H1 (cell line): ENCODE measurements at regions not wholly inside any gene's neighbourhood (a gene's known extent, or its start where the extent isn't known, plus 50 kb on each side); places are given as distances from the start of the nearest gene placed in this dataset.

Experiments used
- CTCF ChIA-PET: fragments of 300-600 bp; sonication (Branson Sonifier 250); formaldehyde crosslinking; loops from one replicate; lab custom pipeline; 2021; ENCODE audit not compliant: partially characterized antibody; lab: Charles Lee
- POLR2A ChIA-PET: fragments of 300-600 bp; sonication (Branson Sonifier 250); formaldehyde crosslinking; loops from one replicate; lab custom pipeline; 2021; ENCODE audit warnings: inconsistent platforms; ENCODE audit not compliant: partially characterized antibody; lab: Charles Lee
- DNase-seq, 2 experiments: peaks; one replicate each; pipeline versions ENCODE4 v3.0.0 to v3.0.0-alpha.2; 2010 to 2022; ENCODE audit warnings: low spot score in 2 of 2, low read depth in 1 of 2, mixed read lengths in 1 of 2
- FAIRE-seq: peaks from 2 replicates; lab custom pipeline; 2011; peaks lifted over from hg19 to GRCh38; lab: Jason Lieb, UNC
- H2AFZ ChIP-seq: 2 replicates; pipeline ENCODE4 v1.8.1; 2012; ENCODE audit warnings: low read length, inconsistent platforms
- H2AK5ac ChIP-seq: 2 replicates; pipeline ENCODE4 v1.6.1; 2013; ENCODE audit warnings: low read depth, low read length
- H2BK120ac ChIP-seq: replicated peaks from 2 replicates; pipeline ENCODE3; 2013; ENCODE audit warnings: low read depth, low read length, inconsistent platforms
- H2BK12ac ChIP-seq: 2 replicates; pipeline ENCODE4 v1.6.1; 2013; ENCODE audit warnings: low read depth, low read length
- H2BK15ac ChIP-seq: 2 replicates; pipeline ENCODE4 v1.6.1; 2013; ENCODE audit warnings: low read length
- H2BK20ac ChIP-seq: 2 replicates; pipeline ENCODE4 v1.6.1; 2013; ENCODE audit warnings: low read length
- H2BK5ac ChIP-seq: 2 replicates; pipeline ENCODE4 v1.6.1; 2013; ENCODE audit warnings: low read depth, low read length
- H3K14ac ChIP-seq: 2 replicates; pipeline ENCODE4 v1.6.1; 2013; ENCODE audit warnings: inconsistent platforms; ENCODE audit not compliant: insufficient read length
- H3K18ac ChIP-seq: 2 replicates; pipeline ENCODE4 v1.6.1; 2013; ENCODE audit warnings: low read length; ENCODE audit errors: extremely low read depth
- H3K23ac ChIP-seq: 2 replicates; pipeline ENCODE4 v1.6.1; 2013; ENCODE audit warnings: inconsistent platforms; ENCODE audit not compliant: insufficient read length
- H3K23me2 ChIP-seq: 2 replicates; pipeline ENCODE4 v1.6.1; 2013; ENCODE audit warnings: low read depth, low read length
- H3K27ac ChIP-seq: 2 replicates; pipeline ENCODE4 v1.6.1; 2011; ENCODE audit warnings: low read depth, low read length, inconsistent platforms
- H3K27me3 ChIP-seq, 4 experiments: replicated peaks in 1 of 4; 1 replicate in 1 of 4; 2 replicates in 3 of 4; pipeline versions ENCODE4 v1.6.1 to v1.8.1; 2011 to 2013; ENCODE audit warnings: low read length in 3 of 4, mild to moderate bottlenecking in 3 of 4, inconsistent platforms in 2 of 4, mixed read lengths in 2 of 4, moderate library complexity in 1 of 4; ENCODE audit not compliant: control insufficient read depth in 3 of 4, insufficient read depth in 3 of 4; ENCODE audit errors: extremely low read depth in 1 of 4
- H3K36me3 ChIP-seq, 4 experiments: 2 replicates each; pipeline versions ENCODE4 v1.6.1 to v1.8.1; 2011 to 2013; ENCODE audit warnings: mild to moderate bottlenecking in 4 of 4, low read length in 3 of 4, moderate library complexity in 2 of 4, control low read depth in 1 of 4, inconsistent platforms in 1 of 4; ENCODE audit not compliant: insufficient read depth in 4 of 4, control insufficient read depth in 2 of 4
- H3K4ac ChIP-seq: replicated peaks from 2 replicates; pipeline ENCODE3; 2013; ENCODE audit warnings: low read length, low read depth, mixed read lengths, inconsistent platforms; ENCODE audit not compliant: insufficient read length
- H3K4me1 ChIP-seq, 4 experiments: replicated peaks in 1 of 4; 1 replicate in 1 of 4; 2 replicates in 3 of 4; pipeline versions ENCODE4 v1.6.1 to v1.8.1; 2011 to 2013; ENCODE audit warnings: low read length in 3 of 4, inconsistent platforms in 2 of 4, mixed read lengths in 1 of 4; ENCODE audit not compliant: insufficient read depth in 4 of 4, control insufficient read depth in 3 of 4
- H3K4me2 ChIP-seq, 2 experiments: 2 replicates each; pipeline versions ENCODE4 v1.6.1 to v1.8.1; 2011 to 2013; ENCODE audit warnings: low read depth in 2 of 2, low read length in 2 of 2, control low read depth in 1 of 2, inconsistent platforms in 1 of 2, mild to moderate bottlenecking in 1 of 2; ENCODE audit not compliant: insufficient read depth in 1 of 2
- H3K4me3 ChIP-seq, 4 experiments: fragments of 200-600, 300-600 bp in 1 of 4; sonication (generic), shearing (Covaris generic), sonication (Bioruptor Twin) in 1 of 4; 2 replicates each; pipeline versions ENCODE4 v1.5.1 to v1.8.1; 2011 to 2016; ENCODE audit warnings: low read length in 4 of 4, low read depth in 3 of 4, control low read depth in 2 of 4, inconsistent platforms in 2 of 4, mild to moderate bottlenecking in 2 of 4, mixed read lengths in 1 of 4, moderate library complexity in 1 of 4; ENCODE audit not compliant: insufficient read depth in 2 of 4; ENCODE audit errors: extremely low read depth in 1 of 4
- H3K56ac ChIP-seq: replicated peaks from 2 replicates; pipeline ENCODE3; 2013; ENCODE audit warnings: low read depth, mild to moderate bottlenecking, mixed read lengths, low read length, inconsistent platforms; ENCODE audit not compliant: insufficient read length
- H3K79me1 ChIP-seq: 2 replicates; pipeline ENCODE4 v1.6.1; 2013; ENCODE audit warnings: low read depth, low read length, control low read depth
- H3K79me2 ChIP-seq, 2 experiments: 2 replicates each; pipeline versions ENCODE4 v1.6.1 to v1.8.1; 2012 to 2013; ENCODE audit warnings: low read length in 2 of 2, mild to moderate bottlenecking in 2 of 2, inconsistent platforms in 1 of 2; ENCODE audit not compliant: insufficient read depth in 2 of 2, control insufficient read depth in 1 of 2
- H3K9ac ChIP-seq, 4 experiments: replicated peaks in 1 of 4; 1 replicate in 1 of 4; 2 replicates in 3 of 4; pipeline versions ENCODE4 v1.6.1 to v1.8.1; 2011 to 2013; ENCODE audit warnings: low read depth in 3 of 4, low read length in 3 of 4, control low read depth in 2 of 4, mild to moderate bottlenecking in 2 of 4, moderate library complexity in 2 of 4, inconsistent platforms in 1 of 4; ENCODE audit errors: extremely low read depth in 1 of 4
- H3K9me3 ChIP-seq, 2 experiments: 2 replicates each; pipeline versions ENCODE4 v1.6.1 to v1.8.1; 2012 to 2013; ENCODE audit warnings: mild to moderate bottlenecking in 2 of 2, moderate library complexity in 2 of 2, control low read depth in 1 of 2, inconsistent platforms in 1 of 2, low read depth in 1 of 2, low read length in 1 of 2, mixed read lengths in 1 of 2; ENCODE audit not compliant: insufficient read depth in 2 of 2
- H4K20me1 ChIP-seq, 2 experiments: replicated peaks in 1 of 2; 2 replicates each; pipeline versions ENCODE3 to v1.8.1; 2011 to 2013; ENCODE audit warnings: inconsistent platforms in 2 of 2, low read length in 2 of 2, mild to moderate bottlenecking in 1 of 2; ENCODE audit not compliant: insufficient read depth in 2 of 2, control insufficient read depth in 1 of 2
- H4K5ac ChIP-seq: 2 replicates; pipeline ENCODE4 v1.6.1; 2013; ENCODE audit warnings: low read length, low read depth, mixed read lengths, inconsistent platforms; ENCODE audit not compliant: insufficient read length
- H4K8ac ChIP-seq: 2 replicates; pipeline ENCODE4 v1.8.0; 2013; ENCODE audit warnings: mild to moderate bottlenecking, moderate library complexity, low read length, inconsistent platforms; ENCODE audit not compliant: insufficient read depth; ENCODE audit errors: extremely low read depth
- H4K91ac ChIP-seq: replicated peaks from 2 replicates; pipeline ENCODE3; 2013; ENCODE audit warnings: low read length, mixed read lengths, inconsistent platforms; ENCODE audit not compliant: insufficient read length
- ASH2L ChIP-seq: fragments of 200-600, 300-600 bp; sonication (generic); IDR thresholded peaks from one replicate; pipeline ENCODE4 v1.7.1; 2017; ENCODE audit warnings: low read length
- EZH2 ChIP-seq: fragments of 200-600 bp; sonication (generic); IDR thresholded peaks from 2 replicates; pipeline ENCODE4 v1.7.1; 2012; ENCODE audit warnings: low read depth, mild to moderate bottlenecking, moderate library complexity, low read length, inconsistent platforms; ENCODE audit not compliant: severe bottlenecking
- HDAC2 ChIP-seq, 2 experiments: fragments of 300-600 bp in 1 of 2; sonication (generic) in 1 of 2; IDR thresholded peaks; 2 replicates each; pipeline ENCODE4 v1.6.1; 2011 to 2012; ENCODE audit warnings: low read depth in 2 of 2, low read length in 2 of 2, mild to moderate bottlenecking in 2 of 2, moderate library complexity in 2 of 2, borderline replicate concordance in 1 of 2, inconsistent platforms in 1 of 2
- PHF8 ChIP-seq: fragments of 200-600 bp; sonication (generic); conservative IDR thresholded peaks from 2 replicates; pipeline ENCODE4 v1.7.1; 2012; ENCODE audit warnings: low read depth, mild to moderate bottlenecking, inconsistent platforms, low read length, moderate library complexity
- RBBP5 ChIP-seq: IDR thresholded peaks from 2 replicates; pipeline ENCODE4 v1.7.1; 2012; ENCODE audit warnings: low read depth, mild to moderate bottlenecking, inconsistent platforms, low read length, moderate library complexity, borderline replicate concordance
- SIN3A ChIP-seq, 2 experiments: IDR thresholded peaks in 1 of 2; conservative IDR thresholded peaks in 1 of 2; 2 replicates each; pipeline ENCODE4 v1.6.1; 2011 to 2012; ENCODE audit warnings: low read length in 2 of 2, improper control_type of control experiment in 1 of 2, low read depth in 1 of 2, mild to moderate bottlenecking in 1 of 2
- TAF7 ChIP-seq: optimal IDR thresholded peaks from 2 replicates; pipeline ENCODE3; 2011; ENCODE audit warnings: low read depth, mild to moderate bottlenecking, inconsistent platforms, low read length, moderate library complexity, borderline replicate concordance
- TBP ChIP-seq: IDR thresholded peaks from 2 replicates; pipeline ENCODE4 v1.6.1; 2011; ENCODE audit warnings: low read depth, low read length, improper control_type of control experiment
- TCF12 ChIP-seq: IDR thresholded peaks from 2 replicates; pipeline ENCODE4 v1.6.1; 2011; ENCODE audit warnings: low read depth, mild to moderate bottlenecking, low read length
- WGBS, 2 experiments: shearing (Covaris generic) in 1 of 2; methylation state at CpG; one replicate each; pipeline versions ENCODE4 v1.1.6 to v1.1.7; 2013 to 2015; ENCODE audit warnings: low lambda C conversion rate in 2 of 2, mixed read lengths in 2 of 2, inconsistent platforms in 1 of 2, low coverage in 1 of 2, missing lambda C conversion rate in 1 of 2; ENCODE audit not compliant: insufficient replicate concordance in 2 of 2, insufficient coverage in 1 of 2, insufficient read length in 1 of 2; ENCODE audit errors: extremely low coverage in 1 of 2, missing lambda C conversion rate in 1 of 2; 5-methylcytosine and 5-hydroxymethylcytosine counted together
- TF ChIP-seq, protein P1 (sequence below): IDR thresholded peaks from 2 replicates; pipeline ENCODE4 v1.6.1; 2011; ENCODE audit warnings: low read length, improper control_type of control experiment

DNA sequence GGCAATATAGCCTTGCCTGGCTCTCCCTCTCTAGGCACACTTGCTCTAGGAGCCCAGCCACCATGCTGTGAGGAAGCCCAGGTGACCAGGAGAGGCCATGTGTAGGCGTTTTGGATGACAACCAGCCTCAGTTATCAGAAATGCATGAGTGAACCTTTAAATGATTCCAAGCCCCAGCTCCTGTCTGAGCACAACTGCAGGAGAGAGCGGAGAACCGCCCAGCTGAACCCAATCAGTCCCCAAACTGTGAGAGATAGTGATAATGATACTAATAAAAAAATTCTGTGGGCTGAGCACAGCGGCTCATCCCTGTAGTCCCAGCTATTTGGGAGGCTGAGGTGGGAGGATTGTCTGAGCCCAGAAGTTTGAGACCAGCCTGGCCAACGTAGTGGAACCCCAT lies 83.8 kb upstream of the TOX2 start:
- FAIRE-seq: no peak
- WGBS, 2 experiments: 66% methylated on average over 5 of the region's 5 CpGs; no CpG with 5 or more reads in 1 of the 2 experiments
- no peak overlapping the region for H2BK12ac ChIP-seq

More for the DNA sequence above, 83.8 kb upstream of the TOX2 start:
- Histone ChIP-seq H3K23ac (no peak overlapping the region), H2BK15ac (no peak overlapping the region), H3K36me3 (no peaks in the 10 kb centered on the region), H3K4me2 (no peak overlapping the region), H3K9ac (no peak overlapping the region), H2BK120ac (no peak overlapping the region), H3K56ac (no peak overlapping the region), H3K79me2 (no peaks in the 10 kb centered on the region), H2BK5ac (no peak overlapping the region), H3K79me1 (no peaks in the 10 kb centered on the region), H4K5ac (no peak overlapping the region), H3K23me2 (peaks cover 5% of the 10 kb centered on the region; the same call in 1 of the 2 replicates), H2AK5ac (no peak overlapping the region), H3K27ac (no peak overlapping the region), H3K4me1 (no peaks in the 10 kb centered on the region), H2AFZ (no peak overlapping the region), H3K4ac (no peak overlapping the region), H2BK20ac (no peak overlapping the region), H3K18ac (no peak overlapping the region), H3K4me3 (no peak overlapping the region), H3K27me3 (no peaks in the 10 kb centered on the region), H4K20me1 (no peaks in the 10 kb centered on the region), H4K91ac (no peak overlapping the region), H3K14ac (no peak overlapping the region), H3K9me3 (no peaks in the 10 kb centered on the region), H4K8ac (no peak overlapping the region)
- ChIA-PET CTCF (interaction anchor here (0.7 to 3.2 kb wide), 3 partner anchors 10 to 50 kb away, joined by 3 to 17 read pairs (median 3); no protein-coding TSS in a partner anchor), POLR2A (no interaction called here)
- TF ChIP-seq TAF7 (no peak), PHF8 (no peak), HDAC2 (IDR thresholded peaks at IDR 0.05; ENCODE audit: borderline replicate concordance in 1 of 2, low read depth in 2 of 2, low read length in 2 of 2) (no peak), TBP (no peak), ASH2L (no peak), TCF12 (no peak), SIN3A (conservative IDR thresholded peaks at IDR 0.05 in 1 of 2, IDR thresholded peaks at IDR 0.05 in 1 of 2; ENCODE audit: low read depth in 1 of 2, low read length in 2 of 2) (no peak), RBBP5 (no peak), EZH2 (no peak)
- TF ChIP-seq, protein P1, sequence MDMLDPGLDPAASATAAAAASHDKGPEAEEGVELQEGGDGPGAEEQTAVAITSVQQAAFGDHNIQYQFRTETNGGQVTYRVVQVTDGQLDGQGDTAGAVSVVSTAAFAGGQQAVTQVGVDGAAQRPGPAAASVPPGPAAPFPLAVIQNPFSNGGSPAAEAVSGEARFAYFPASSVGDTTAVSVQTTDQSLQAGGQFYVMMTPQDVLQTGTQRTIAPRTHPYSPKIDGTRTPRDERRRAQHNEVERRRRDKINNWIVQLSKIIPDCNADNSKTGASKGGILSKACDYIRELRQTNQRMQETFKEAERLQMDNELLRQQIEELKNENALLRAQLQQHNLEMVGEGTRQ: no peak
- DNase-seq: no peak
